ENCODE measurements at regions not wholly inside any gene's neighbourhood (a gene's known extent, or its start where the extent isn't known, plus 50 kb on each side); places are given as distances from the start of the nearest gene placed in this dataset.
"Not testable (repeated sequence)": the region's sequence is repeated elsewhere in the genome, so short reads cannot be mapped to it uniquely, and the experiment has no call there.

DNA sequence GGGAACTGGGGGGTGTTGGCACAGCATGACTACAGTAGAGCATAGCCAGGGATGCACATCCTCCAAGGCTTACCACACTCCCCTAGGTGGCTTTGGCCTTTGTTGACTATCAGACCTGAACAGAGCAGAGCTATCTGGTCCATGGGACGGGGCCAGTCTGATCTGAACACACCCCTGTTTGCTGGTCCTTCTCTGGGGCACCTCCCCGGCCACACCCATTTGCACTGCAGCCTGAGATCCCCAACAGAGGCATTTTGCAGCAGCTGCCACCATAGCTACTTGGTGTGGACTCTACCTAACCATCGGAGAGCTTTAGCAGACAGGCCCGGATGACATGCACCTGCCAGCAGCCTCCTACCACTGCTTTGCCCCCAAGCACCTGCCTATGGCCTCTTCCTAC lies 75.8 kb upstream of the NOX4 start:
- Histone ChIP-seq H3K9ac (ENCODE audit: low read length) (no peak overlapping the region), H3K4me3 (ENCODE audit: low read length) (no peak overlapping the region), H3K79me1 (ENCODE audit: low read length) (no peaks in the 10 kb centered on the region), H3K4me2 (ENCODE audit: low read length) (no peak overlapping the region), H3K27ac (ENCODE audit: low read depth, low read length) (no peak overlapping the region), H3K56ac (ENCODE audit: low read length) (no peak overlapping the region), H3K23ac (ENCODE audit: low read length) (no peak overlapping the region), H2BK15ac (replicated peaks; ENCODE audit: low read depth) (no peak overlapping the region), H3K79me2 (ENCODE audit: control insufficient read depth, insufficient read depth, low read length) (no peaks in the 10 kb centered on the region), H2BK120ac (ENCODE audit: low read depth, low read length) (no peak overlapping the region), H3K18ac (ENCODE audit: low read length) (no peak overlapping the region), H3K4ac (ENCODE audit: low read depth, low read length) (no peak overlapping the region), H4K5ac (ENCODE audit: low read length) (no peak overlapping the region), H3K27me3 (ENCODE audit: insufficient read depth, low read length, poor library complexity) (no peaks in the 10 kb centered on the region), H3K4me1 (ENCODE audit: control insufficient read depth, low read depth, low read length) (no peaks in the 10 kb centered on the region), H4K8ac (ENCODE audit: low read depth, low read length) (no peak overlapping the region), H2BK5ac (ENCODE audit: low read length) (no peak overlapping the region), H3K36me3 (ENCODE audit: control insufficient read depth, insufficient read depth, low read length) (no peaks in the 10 kb centered on the region), H2AK5ac (ENCODE audit: low read length) (no peak overlapping the region)
- WGBS (ENCODE audit: extremely low coverage, insufficient coverage, low lambda C conversion rate): no CpG with 5 or more reads among the region's 4 CpGs
- no peak for DNase-seq

DNA sequence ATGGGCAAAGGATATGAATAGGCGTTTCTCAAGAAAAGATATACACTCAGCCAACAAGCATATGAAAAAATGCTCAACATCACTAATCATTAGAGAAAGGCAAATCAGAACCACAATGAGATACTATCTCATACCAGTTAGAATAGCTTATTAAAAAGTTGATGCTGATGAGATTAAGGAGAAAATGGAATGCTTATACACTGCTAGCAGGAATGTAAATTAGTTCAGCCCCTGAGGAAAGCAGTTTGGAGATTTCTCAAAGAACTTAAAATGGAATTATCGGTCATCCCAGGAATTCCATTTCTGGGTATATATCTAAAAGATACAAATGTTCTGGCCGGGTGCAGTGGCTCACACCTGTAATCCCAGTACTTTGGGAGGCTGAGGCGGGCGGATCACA lies 78.2 kb upstream of the NOX4 start:
- H3K79me1 ChIP-seq (ENCODE audit: low read length); H3K56ac ChIP-seq (ENCODE audit: low read length); H3K23ac ChIP-seq (ENCODE audit: low read length); H3K4me1 ChIP-seq (ENCODE audit: control insufficient read depth, low read depth, low read length); H3K4me2 ChIP-seq (ENCODE audit: low read length); H2AK5ac ChIP-seq (ENCODE audit: low read length); H3K27ac ChIP-seq (ENCODE audit: low read depth, low read length); H2BK5ac ChIP-seq (ENCODE audit: low read length); H4K5ac ChIP-seq (ENCODE audit: low read length); H3K4ac ChIP-seq (ENCODE audit: low read depth, low read length); H3K4me3 ChIP-seq (ENCODE audit: low read length); H4K8ac ChIP-seq (ENCODE audit: low read depth, low read length); H3K9ac ChIP-seq (ENCODE audit: low read length); DNase-seq; H2BK15ac ChIP-seq (replicated peaks; ENCODE audit: low read depth); H3K79me2 ChIP-seq (ENCODE audit: control insufficient read depth, insufficient read depth, low read length); H3K27me3 ChIP-seq (ENCODE audit: insufficient read depth, low read length, poor library complexity); H2BK120ac ChIP-seq (ENCODE audit: low read depth, low read length); H3K36me3 ChIP-seq (ENCODE audit: control insufficient read depth, insufficient read depth, low read length); H3K18ac ChIP-seq (ENCODE audit: low read length): not testable (repeated sequence)
- WGBS (ENCODE audit: extremely low coverage, insufficient coverage, low lambda C conversion rate): no CpG with 5 or more reads among the region's 5 CpGs

GRCh38 chr11:89571706-89572105 lies 80.5 kb upstream of the NOX4 start:
- H2BK15ac ChIP-seq (replicated peaks; ENCODE audit: low read depth); H3K4ac ChIP-seq (ENCODE audit: low read depth, low read length); H3K27ac ChIP-seq (ENCODE audit: low read depth, low read length); H3K4me2 ChIP-seq (ENCODE audit: low read length); H3K56ac ChIP-seq (ENCODE audit: low read length); H2AK5ac ChIP-seq (ENCODE audit: low read length); H3K9ac ChIP-seq (ENCODE audit: low read length); H2BK120ac ChIP-seq (ENCODE audit: low read depth, low read length); H3K79me1 ChIP-seq (ENCODE audit: low read length); H2BK5ac ChIP-seq (ENCODE audit: low read length); H4K5ac ChIP-seq (ENCODE audit: low read length); H3K23ac ChIP-seq (ENCODE audit: low read length); H3K4me3 ChIP-seq (ENCODE audit: low read length); H3K27me3 ChIP-seq (ENCODE audit: insufficient read depth, low read length, poor library complexity); H3K4me1 ChIP-seq (ENCODE audit: control insufficient read depth, low read depth, low read length); H4K8ac ChIP-seq (ENCODE audit: low read depth, low read length); H3K18ac ChIP-seq (ENCODE audit: low read length); H3K36me3 ChIP-seq (ENCODE audit: control insufficient read depth, insufficient read depth, low read length); H3K79me2 ChIP-seq (ENCODE audit: control insufficient read depth, insufficient read depth, low read length): not testable (repeated sequence)
- WGBS (ENCODE audit: extremely low coverage, insufficient coverage, low lambda C conversion rate): no CpG with 5 or more reads among the region's 2 CpGs
- peak; percentile 93 for DNase-seq

DNA sequence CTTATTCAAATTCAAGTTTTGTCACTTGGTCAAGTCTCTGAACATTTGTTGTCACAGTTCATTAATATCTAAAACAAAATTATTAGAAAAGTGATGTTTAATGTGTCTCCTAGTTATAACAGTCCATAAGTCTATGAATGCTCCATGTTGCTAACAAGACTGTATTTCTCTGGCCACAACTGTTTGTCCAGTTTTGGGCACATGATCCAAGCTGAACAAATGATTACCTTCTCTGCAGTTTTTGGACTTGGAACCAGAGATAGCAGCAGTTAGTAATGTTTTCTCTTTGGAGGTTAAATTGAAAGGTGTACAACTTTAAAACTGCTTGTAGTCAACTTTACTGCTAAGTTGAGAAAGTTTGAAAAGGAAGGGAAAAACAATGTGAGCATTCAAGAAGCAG lies 84.7 kb upstream of the NOX4 start:
- H3K27me3 ChIP-seq (ENCODE audit: insufficient read depth, low read length, poor library complexity); H4K5ac ChIP-seq (ENCODE audit: low read length); H3K79me2 ChIP-seq (ENCODE audit: control insufficient read depth, insufficient read depth, low read length); H3K18ac ChIP-seq (ENCODE audit: low read length); H2AK5ac ChIP-seq (ENCODE audit: low read length); H3K9ac ChIP-seq (ENCODE audit: low read length); H2BK5ac ChIP-seq (ENCODE audit: low read length); H2BK120ac ChIP-seq (ENCODE audit: low read depth, low read length); H2BK15ac ChIP-seq (replicated peaks; ENCODE audit: low read depth); H3K4ac ChIP-seq (ENCODE audit: low read depth, low read length); H3K23ac ChIP-seq (ENCODE audit: low read length); H3K56ac ChIP-seq (ENCODE audit: low read length); H3K79me1 ChIP-seq (ENCODE audit: low read length); H3K27ac ChIP-seq (ENCODE audit: low read depth, low read length); H3K36me3 ChIP-seq (ENCODE audit: control insufficient read depth, insufficient read depth, low read length); H3K4me3 ChIP-seq (ENCODE audit: low read length); DNase-seq; H4K8ac ChIP-seq (ENCODE audit: low read depth, low read length); H3K4me2 ChIP-seq (ENCODE audit: low read length); H3K4me1 ChIP-seq (ENCODE audit: control insufficient read depth, low read depth, low read length): not testable (repeated sequence)

- H3K56ac ChIP-seq (ENCODE audit: low read length); H3K23ac ChIP-seq (ENCODE audit: low read length); H3K79me2 ChIP-seq (ENCODE audit: control insufficient read depth, insufficient read depth, low read length); H3K4ac ChIP-seq (ENCODE audit: low read depth, low read length); H3K18ac ChIP-seq (ENCODE audit: low read length); H3K9ac ChIP-seq (ENCODE audit: low read length); H3K79me1 ChIP-seq (ENCODE audit: low read length); H2BK5ac ChIP-seq (ENCODE audit: low read length); DNase-seq; H3K27me3 ChIP-seq (ENCODE audit: insufficient read depth, low read length, poor library complexity); H3K4me2 ChIP-seq (ENCODE audit: low read length); H3K4me3 ChIP-seq (ENCODE audit: low read length); H2BK120ac ChIP-seq (ENCODE audit: low read depth, low read length); H4K5ac ChIP-seq (ENCODE audit: low read length); H3K27ac ChIP-seq (ENCODE audit: low read depth, low read length); H2BK15ac ChIP-seq (replicated peaks; ENCODE audit: low read depth); H4K8ac ChIP-seq (ENCODE audit: low read depth, low read length); H2AK5ac ChIP-seq (ENCODE audit: low read length); H3K36me3 ChIP-seq (ENCODE audit: control insufficient read depth, insufficient read depth, low read length); H3K4me1 ChIP-seq (ENCODE audit: control insufficient read depth, low read depth, low read length): not testable (repeated sequence)
- no CpG with 5 or more reads among the region's 1 CpG for WGBS (ENCODE audit: extremely low coverage, insufficient coverage, low lambda C conversion rate)
Measured at GRCh38 chr11:89577428-89577827, 86.3 kb upstream of the NOX4 start.

GRCh38 chr11:89583580-89583979 lies 92.4 kb upstream of the NOX4 start:
- no peaks in the 10 kb centered on the region for H3K79me2 ChIP-seq (ENCODE audit: control insufficient read depth, insufficient read depth, low read length)
- WGBS (ENCODE audit: extremely low coverage, insufficient coverage, low lambda C conversion rate): no CpG with 5 or more reads among the region's 2 CpGs
- H3K79me1 ChIP-seq (ENCODE audit: low read length): no peaks in the 10 kb centered on the region
- H3K56ac ChIP-seq (ENCODE audit: low read length): no peak overlapping the region
- no peak for DNase-seq
- H3K4me3 ChIP-seq (ENCODE audit: low read length): no peak overlapping the region
- H3K36me3 ChIP-seq (ENCODE audit: control insufficient read depth, insufficient read depth, low read length): no peaks in the 10 kb centered on the region
- H3K4me2 ChIP-seq (ENCODE audit: low read length): no peak overlapping the region
- no peak overlapping the region for H3K4ac ChIP-seq (ENCODE audit: low read depth, low read length)
- H2BK120ac ChIP-seq (ENCODE audit: low read depth, low read length): no peak overlapping the region
- H2BK5ac ChIP-seq (ENCODE audit: low read length): no peak overlapping the region
- H3K4me1 ChIP-seq (ENCODE audit: control insufficient read depth, low read depth, low read length): no peaks in the 10 kb centered on the region
- no peak overlapping the region for H4K8ac ChIP-seq (ENCODE audit: low read depth, low read length)
- H2BK15ac ChIP-seq (replicated peaks; ENCODE audit: low read depth): no peak overlapping the region
- H2AK5ac ChIP-seq (ENCODE audit: low read length): no peak overlapping the region
- H3K9ac ChIP-seq (ENCODE audit: low read length): no peak overlapping the region
- H3K23ac ChIP-seq (ENCODE audit: low read length): no peak overlapping the region
- H3K18ac ChIP-seq (ENCODE audit: low read length): no peak overlapping the region
- H3K27ac ChIP-seq (ENCODE audit: low read depth, low read length): no peak overlapping the region
- H3K27me3 ChIP-seq (ENCODE audit: insufficient read depth, low read length, poor library complexity): no peaks in the 10 kb centered on the region
- no peak overlapping the region for H4K5ac ChIP-seq (ENCODE audit: low read length)
